ENCODE measurements at regions not wholly inside any gene's neighbourhood (a gene's known extent, or its start where the extent isn't known, plus 50 kb on each side); places are given as distances from the start of the nearest gene placed in this dataset.

- TF ChIP-seq TCF7L2 (IDR thresholded peaks at IDR 0.05; ENCODE audit: low read depth, low read length) (no peak), CTCF (IDR thresholded peaks at IDR 0.05) (no peak), POLR2AphosphoS5 (IDR thresholded peaks at IDR 0.05; ENCODE audit: low read depth, low read length) (no peak)
Observed at GRCh38 chr12:124496584-124496983, 70.8 kb downstream of the NCOR2 start.

All from Panc1 (cell line).